HFFc6 (cell line): ENCODE measurements at regions not wholly inside any gene's neighbourhood (a gene's known extent, or its start where the extent isn't known, plus 50 kb on each side); places are given as distances from the start of the nearest gene placed in this dataset.
"Not testable (repeated sequence)": the region's sequence is repeated elsewhere in the genome, so short reads cannot be mapped to it uniquely, and the experiment has no call there.

ENCODE experiments used
- DNase-seq: peaks from one replicate; pipeline ENCODE4 v3.0.0-alpha.2; 2018
- H3K27ac Mint-ChIP-seq: 2 replicates; pipeline ENCODE4 v1.8.0; 2020; ENCODE audit warnings: mild to moderate bottlenecking, mixed read lengths
- H3K27me3 Mint-ChIP-seq: 2 replicates; pipeline ENCODE4 v1.8.0; 2021; ENCODE audit warnings: mild to moderate bottlenecking, moderate library complexity, mixed read lengths; ENCODE audit not compliant: insufficient read depth
- H3K36me3 Mint-ChIP-seq: 2 replicates; pipeline ENCODE4 v1.8.0; 2021; ENCODE audit warnings: low read depth, mixed read lengths
- H3K4me1 Mint-ChIP-seq: 2 replicates; pipeline ENCODE4 v1.8.0; 2020; ENCODE audit warnings: low read depth, mixed read lengths
- H3K4me3 Mint-ChIP-seq: 2 replicates; pipeline ENCODE4 v1.8.0; 2020; ENCODE audit warnings: mild to moderate bottlenecking, moderate library complexity, mixed read lengths
- H3K9me3 Mint-ChIP-seq: 2 replicates; pipeline ENCODE4 v1.8.0; 2020; ENCODE audit warnings: mild to moderate bottlenecking, mixed read lengths
- CTCF ChIP-seq: fragments of 200-600 bp; sonication (generic); IDR thresholded peaks from 2 replicates; pipeline ENCODE4 v1.5.0; 2021; ENCODE audit warnings: antibody characterized with exemption, mild to moderate bottlenecking

- no peaks in the 10 kb centered on the region for H3K27me3 Mint-ChIP-seq
- TF ChIP-seq CTCF = no peak
- H3K4me3 Mint-ChIP-seq = no peak overlapping the region
- H3K4me1 Mint-ChIP-seq = no peaks in the 10 kb centered on the region
- H3K9me3 Mint-ChIP-seq = peaks cover 29% of the 10 kb centered on the region; the same call in 1 of the 2 replicates
- no peaks in the 10 kb centered on the region for H3K36me3 Mint-ChIP-seq
- no peak overlapping the region for H3K27ac Mint-ChIP-seq
- no peak for DNase-seq
These were observed 1786.8 kb upstream of the ACO1 start for GRCh38 chr9:30597608-30598007.

- Mint-ChIP-seq H3K4me3 (no peak overlapping the region), H3K27ac (no peak overlapping the region), H3K27me3 (no peaks in the 10 kb centered on the region), H3K9me3 (peaks cover 20% of the 10 kb centered on the region), H3K4me1 (no peaks in the 10 kb centered on the region), H3K36me3 (no peaks in the 10 kb centered on the region)
- TF ChIP-seq CTCF = no peak
- no peak for DNase-seq
These were observed 1778.5 kb upstream of the ACO1 start for GRCh38 chr9:30605936-30606335.

- Mint-ChIP-seq H3K36me3 (no peaks in the 10 kb centered on the region), H3K4me1 (no peaks in the 10 kb centered on the region), H3K27ac (no peak overlapping the region), H3K4me3 (no peak overlapping the region), H3K9me3 (peaks cover 10% of the 10 kb centered on the region), H3K27me3 (no peaks in the 10 kb centered on the region)
- no peak for TF ChIP-seq CTCF
- no peak for DNase-seq
These were observed 1774.7 kb upstream of the ACO1 start for GRCh38 chr9:30609713-30610112.

- H3K9me3 Mint-ChIP-seq = peaks cover 16% of the 10 kb centered on the region
These were observed 1767.7 kb upstream of the ACO1 start for GRCh38 chr9:30616782-30617181.

DNA sequence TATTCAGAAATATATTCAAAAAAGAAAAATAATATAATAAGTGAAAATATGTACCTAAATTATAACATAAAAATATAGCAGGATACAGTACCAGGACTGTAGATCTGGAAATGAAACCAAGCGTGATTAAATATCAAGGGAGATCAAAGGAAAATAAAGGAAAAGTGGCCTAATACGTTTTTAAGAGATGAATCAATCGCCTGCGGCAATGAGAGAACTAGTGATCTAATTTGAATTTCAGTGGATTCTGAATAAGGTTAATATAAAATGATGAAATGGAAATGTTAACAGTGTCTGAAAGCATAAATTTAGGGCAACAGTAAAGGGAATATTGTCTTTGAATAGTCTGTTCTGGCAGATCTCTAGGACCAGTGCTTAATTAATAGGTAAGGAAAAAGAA is 1761.9 kb upstream of the ACO1 start:
- H3K27ac Mint-ChIP-seq = no peak overlapping the region
- TF ChIP-seq CTCF = no peak
- H3K4me3 Mint-ChIP-seq = no peak overlapping the region
- peaks cover 12% of the 10 kb centered on the region for H3K9me3 Mint-ChIP-seq
- H3K36me3 Mint-ChIP-seq = no peaks in the 10 kb centered on the region
- H3K4me1 Mint-ChIP-seq = no peaks in the 10 kb centered on the region
- no peak for DNase-seq
- no peaks in the 10 kb centered on the region for H3K27me3 Mint-ChIP-seq

More at GRCh38 chr9:30616782-30617181, 1767.7 kb upstream of the ACO1 start:
- not testable (repeated sequence) for H3K27me3 Mint-ChIP-seq, DNase-seq, H3K4me1 Mint-ChIP-seq, H3K27ac Mint-ChIP-seq, H3K36me3 Mint-ChIP-seq, H3K4me3 Mint-ChIP-seq

DNA sequence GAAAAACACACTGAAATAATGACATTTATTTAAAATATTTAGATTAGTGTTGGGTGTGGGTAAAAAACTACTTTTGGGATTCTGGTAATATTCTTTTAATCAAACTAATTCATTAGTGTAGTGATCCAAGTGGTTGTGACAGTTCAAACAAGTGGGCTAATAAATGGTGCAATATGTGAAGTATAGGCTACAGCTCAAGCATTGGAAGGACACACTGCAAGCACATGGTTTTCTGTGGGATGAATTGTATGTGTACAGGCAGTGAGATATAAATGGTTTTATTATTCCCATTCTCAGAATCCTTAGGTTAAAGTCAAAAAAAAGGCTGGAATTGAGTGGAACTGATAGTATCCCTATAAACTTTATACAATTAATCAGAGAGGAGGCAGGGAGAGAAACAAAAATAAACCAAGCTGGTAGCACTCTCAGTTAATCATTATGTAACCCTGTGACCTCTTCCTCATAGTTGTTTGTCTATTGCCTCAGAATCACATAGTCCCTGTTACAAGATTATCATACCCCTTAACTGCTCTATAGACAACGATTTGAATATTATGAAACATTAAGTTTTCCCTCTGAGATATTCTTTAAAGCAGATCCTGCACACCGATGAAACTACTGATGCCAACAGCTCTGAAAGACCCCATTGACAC is 1755.4 kb upstream of the ACO1 start:
- no peak overlapping the region for H3K27ac Mint-ChIP-seq
- no peaks in the 10 kb centered on the region for H3K36me3 Mint-ChIP-seq
- no peaks in the 10 kb centered on the region for H3K27me3 Mint-ChIP-seq
- no peak overlapping the region for H3K4me3 Mint-ChIP-seq
- no peak for DNase-seq
- H3K4me1 Mint-ChIP-seq = no peaks in the 10 kb centered on the region
- TF ChIP-seq CTCF = no peak
- no peaks in the 10 kb centered on the region; the same call in 1 of the 2 replicates for H3K9me3 Mint-ChIP-seq
